GM18861 (cell line): ENCODE measurements at regions not wholly inside any gene's neighbourhood (a gene's known extent, or its start where the extent isn't known, plus 50 kb on each side); places are given as distances from the start of the nearest gene placed in this dataset.
"Not testable (repeated sequence)": the region's sequence is repeated elsewhere in the genome, so short reads cannot be mapped to it uniquely, and the experiment has no call there.

Experiments
- ATAC-seq: cut with Tn5 transposase; IDR thresholded peaks from one replicate; pipeline ENCODE4 v1.9.1; 2021; ENCODE audit not compliant: unreplicated experiment

DNA sequence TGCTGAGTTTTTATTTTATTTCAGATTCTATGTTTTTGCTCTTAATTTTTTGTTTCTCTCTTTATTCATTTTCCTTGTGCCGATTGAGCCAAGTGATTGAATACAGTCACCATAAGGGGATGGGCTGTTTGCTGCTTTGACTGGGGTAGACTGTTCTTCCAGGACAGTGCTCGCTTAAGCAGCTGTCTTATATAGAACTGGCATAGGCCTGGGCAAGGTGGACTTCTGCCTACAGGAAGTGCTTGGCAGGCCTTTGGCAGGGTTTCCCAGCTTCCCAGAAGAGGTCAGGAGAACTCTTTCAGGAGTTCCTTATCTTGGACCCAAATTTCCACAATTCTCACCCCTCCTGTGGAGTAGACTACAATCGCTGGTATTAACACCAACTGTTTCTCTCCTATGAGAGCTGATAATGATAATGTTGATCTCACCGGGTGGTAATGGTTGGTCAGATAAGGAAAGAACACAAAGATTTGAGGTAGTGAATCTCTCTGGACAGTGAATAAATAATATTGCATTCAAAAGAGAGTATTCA lies 207.5 kb upstream of the ST6GAL2 start:
- no peak for ATAC-seq

GRCh38 chr2:107094450-107094986 lies 208.6 kb upstream of the ST6GAL2 start:
- no peak for ATAC-seq

GRCh38 chr2:107102176-107102575 lies 216.2 kb upstream of the ST6GAL2 start:
- ATAC-seq = no peak

DNA sequence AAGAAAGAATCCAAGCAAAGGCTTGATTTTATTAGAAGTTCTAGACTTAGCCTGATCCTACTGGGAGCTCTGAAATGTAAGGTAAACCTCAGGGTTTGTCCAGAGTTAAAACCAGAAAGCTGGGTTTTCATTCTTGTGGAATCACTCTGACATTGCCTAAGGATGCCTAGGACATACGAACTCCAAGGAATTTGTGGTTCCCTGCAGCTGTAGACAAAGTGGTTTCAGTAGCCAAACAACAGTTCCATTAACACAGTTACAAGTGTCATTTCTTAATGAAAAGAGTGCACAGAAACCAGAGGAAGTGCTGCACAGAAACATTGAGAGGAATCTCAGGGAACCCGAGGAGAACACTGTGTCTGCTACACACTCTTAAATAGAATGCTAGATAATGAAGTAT lies 221.4 kb upstream of the ST6GAL2 start:
- ATAC-seq = no peak

DNA sequence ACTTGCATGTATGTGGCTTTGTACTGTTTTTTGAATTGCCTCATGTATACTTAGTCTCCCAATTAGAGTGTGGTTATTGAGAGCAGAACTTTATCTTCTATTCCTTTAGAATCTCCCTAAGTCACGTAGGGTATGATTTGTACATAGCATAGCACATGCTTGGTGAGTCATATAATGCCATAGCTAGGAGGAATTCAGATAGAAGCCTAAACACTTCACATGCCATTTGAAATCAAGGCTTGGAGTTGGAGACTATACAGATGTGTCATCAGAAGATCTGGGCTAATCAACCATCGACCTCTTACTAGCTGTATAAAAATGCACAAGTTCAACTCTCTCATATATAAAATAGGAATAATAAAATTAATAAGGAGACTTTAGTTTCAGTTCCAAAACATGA lies 222.6 kb upstream of the ST6GAL2 start:
- ATAC-seq = no peak

DNA sequence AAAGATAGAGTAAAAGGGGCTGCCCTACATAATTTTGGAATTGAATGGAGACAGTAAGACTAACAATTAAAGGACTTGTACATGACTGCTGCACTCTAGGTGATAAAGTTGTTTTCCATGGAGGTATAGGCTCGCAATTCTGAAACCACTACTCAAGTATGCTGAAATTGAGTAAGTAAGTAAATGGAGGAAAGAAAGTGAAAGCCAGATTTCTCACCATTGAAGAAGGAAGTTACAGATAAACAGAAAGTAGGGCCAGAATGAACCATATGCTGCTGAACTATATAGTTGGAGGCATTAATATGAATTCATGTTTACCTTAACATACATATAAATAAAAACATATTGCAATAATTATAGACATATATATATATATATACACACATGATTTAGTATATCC lies 225.7 kb upstream of the ST6GAL2 start:
- no peak for ATAC-seq

DNA sequence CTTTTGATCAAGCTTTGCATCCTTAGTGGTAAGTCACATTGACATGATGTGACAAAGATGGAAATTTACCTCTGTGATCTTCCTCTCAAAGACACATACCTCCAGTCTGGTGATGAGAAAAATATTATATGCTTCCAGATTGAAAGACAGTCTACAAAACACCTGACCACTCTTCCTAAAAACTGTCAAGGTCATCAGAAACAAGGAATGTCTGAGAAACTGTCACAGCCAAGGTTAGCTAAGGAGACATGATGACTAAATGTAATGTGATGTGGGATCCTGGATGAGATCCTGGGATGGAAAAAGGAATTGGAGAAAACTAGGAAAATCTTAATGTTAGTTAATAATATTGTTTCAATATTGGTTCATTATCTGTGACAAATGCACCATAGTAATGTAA lies 226.6 kb upstream of the ST6GAL2 start:
- ATAC-seq = no peak

GRCh38 chr2:107128381-107128780 lies 242.4 kb upstream of the ST6GAL2 start:
- no peak for ATAC-seq

DNA sequence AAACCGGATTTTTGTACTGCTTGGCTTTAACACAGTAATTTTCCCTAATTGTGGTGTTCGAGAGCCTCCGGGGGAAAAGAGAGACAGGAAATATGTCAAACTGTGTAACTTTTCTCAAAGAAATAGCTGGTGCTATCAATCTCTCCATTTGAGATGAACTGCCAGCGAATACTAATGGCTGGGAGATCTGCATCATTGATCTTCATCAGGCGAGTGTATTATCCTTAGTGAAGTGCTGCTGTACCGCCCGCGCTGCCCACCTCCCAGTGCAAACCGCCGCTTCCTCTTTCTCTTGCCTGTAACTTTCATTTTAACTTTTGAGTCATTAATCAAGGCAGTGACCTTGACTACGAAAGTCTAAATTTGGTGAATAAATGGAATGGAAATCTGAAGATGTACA lies 246.1 kb upstream of the ST6GAL2 start:
- ATAC-seq = peak; percentile 98

DNA sequence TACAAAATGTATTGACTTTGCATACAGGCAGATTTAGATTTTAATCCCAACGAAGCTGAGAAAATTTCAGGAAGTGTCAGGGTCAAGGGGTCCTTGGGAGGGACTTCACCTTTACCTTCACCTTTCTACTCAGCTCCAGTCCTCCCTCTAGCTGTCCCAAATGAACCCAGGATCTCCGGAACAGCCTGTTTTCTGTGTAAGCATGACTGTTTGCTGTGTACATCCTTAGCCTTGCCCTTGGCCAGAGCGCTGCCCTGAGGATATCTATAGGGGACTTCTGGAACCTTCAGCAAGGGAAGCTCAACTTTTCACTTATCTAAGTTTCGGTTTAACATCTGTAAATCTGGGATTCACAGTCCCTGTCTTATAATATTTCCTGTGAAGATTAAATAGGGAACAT lies 246.8 kb upstream of the ST6GAL2 start:
- ATAC-seq = no peak

- ATAC-seq = no peak
Observed at GRCh38 chr2:107133412-107133811, 247.4 kb upstream of the ST6GAL2 start.

- ATAC-seq = no peak
Observed at GRCh38 chr2:107136733-107137132, 250.8 kb upstream of the ST6GAL2 start.

- ATAC-seq = no peak
Observed at GRCh38 chr2:107137706-107138105, 251.7 kb upstream of the ST6GAL2 start.

- ATAC-seq = no peak
Observed at GRCh38 chr2:107146181-107146580, 260.2 kb upstream of the ST6GAL2 start.

DNA sequence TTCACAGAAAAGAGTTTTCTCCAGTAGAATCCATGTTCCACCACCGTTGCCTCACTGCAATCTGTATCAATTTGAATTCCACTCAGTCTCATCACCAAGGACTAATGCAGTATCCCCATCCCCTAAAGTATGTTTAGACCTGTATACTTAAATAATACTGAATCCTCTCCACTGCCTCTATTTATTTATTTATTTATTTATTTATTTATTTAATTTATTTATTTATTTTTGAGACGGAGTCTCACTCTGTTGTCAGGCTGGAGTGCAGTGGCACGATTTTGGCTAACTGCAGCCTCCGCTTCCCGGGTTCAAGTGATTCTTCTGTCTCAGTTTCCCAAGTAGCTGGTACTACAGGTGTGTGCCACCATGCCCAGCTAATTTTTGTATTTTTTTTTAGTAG lies 260.7 kb upstream of the ST6GAL2 start:
- ATAC-seq = not testable (repeated sequence)

GRCh38 chr2:107148055-107148454 lies 262.1 kb upstream of the ST6GAL2 start:
- ATAC-seq = no peak

DNA sequence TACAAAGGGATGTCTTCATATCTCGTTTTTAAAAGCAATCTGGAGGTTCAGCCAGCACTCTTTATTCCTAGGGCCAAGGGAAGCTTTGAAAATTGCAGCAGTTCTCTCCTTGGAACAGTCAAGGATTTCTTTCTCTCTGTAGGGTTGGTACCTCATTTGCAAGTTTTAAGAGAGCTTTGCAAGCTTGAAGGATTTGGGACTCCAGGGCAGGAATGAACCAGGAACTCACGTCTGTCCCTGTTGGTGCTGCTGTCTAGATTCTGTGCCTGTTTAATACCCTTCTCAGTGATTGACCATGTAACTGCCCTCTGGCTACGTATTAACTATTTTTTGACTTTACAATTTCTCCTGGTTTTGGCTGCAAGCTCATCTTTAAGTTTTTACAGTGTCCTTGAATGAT lies 262.5 kb upstream of the ST6GAL2 start:
- ATAC-seq = no peak

DNA sequence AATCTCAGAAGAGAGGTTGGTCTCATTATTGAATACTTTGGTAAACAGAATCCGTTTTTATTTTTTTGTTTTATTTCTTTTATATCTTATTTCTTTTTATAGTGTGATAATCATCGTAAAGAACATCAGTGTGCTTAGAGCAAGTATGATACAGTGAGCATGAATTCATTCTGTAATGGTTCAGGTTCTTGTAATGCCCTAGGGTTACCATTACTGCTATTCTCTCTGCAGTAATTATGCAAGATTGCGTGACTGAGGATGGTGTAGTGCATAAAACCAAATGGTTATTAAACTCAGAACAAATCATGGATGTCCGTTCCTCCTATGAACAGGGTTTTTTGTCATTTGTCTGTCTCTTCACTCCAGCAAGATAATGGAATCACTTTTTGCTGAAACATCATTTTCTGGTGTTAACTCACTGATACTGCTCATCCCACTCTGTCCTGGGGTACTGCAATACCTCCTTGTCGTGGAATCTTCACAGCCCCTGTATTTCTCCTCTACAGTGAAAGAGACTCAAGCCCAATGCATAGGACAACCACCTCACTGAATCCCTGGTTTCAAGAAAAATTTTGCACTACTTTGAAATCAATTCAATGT lies 274.8 kb upstream of the ST6GAL2 start:
- no peak for ATAC-seq

DNA sequence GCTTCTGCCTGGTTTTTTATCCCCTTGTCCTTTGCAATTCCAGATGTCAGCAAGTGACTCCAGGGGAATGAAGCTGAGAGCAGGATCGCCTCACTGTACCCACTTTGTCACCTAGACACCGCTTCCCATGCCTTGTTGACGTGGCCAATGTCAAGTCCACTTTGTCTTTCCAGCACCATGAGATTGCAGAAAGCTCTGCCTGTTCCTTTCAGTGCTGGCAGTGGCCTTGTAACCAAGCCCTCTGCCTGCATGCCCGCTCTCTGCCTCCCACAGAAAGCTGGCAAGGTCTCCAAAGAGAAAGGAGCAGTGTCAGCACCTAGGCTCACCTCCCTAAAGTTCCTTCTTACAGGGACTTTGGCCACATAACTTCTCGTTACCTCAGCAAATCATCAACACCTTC lies 282.2 kb upstream of the ST6GAL2 start:
- no peak for ATAC-seq

DNA sequence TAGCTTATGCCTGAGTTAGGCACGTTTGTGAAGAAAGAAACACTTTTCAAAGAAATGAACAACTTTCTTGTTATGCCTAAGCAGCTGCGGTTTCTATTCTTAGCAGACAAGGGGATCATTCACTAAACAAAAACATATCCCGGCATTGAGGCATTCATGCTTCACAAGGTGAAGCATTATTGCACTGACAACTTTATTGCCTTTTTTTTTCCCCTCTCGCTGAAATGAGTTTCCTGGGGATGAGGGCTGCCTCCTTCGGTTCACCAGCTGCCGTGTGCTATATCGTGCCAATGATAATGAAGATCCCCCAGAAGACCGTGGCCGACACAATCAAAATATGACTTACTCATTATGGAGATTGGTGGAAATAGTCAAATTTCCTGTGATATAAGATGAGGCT lies 288.2 kb upstream of the ST6GAL2 start:
- ATAC-seq = no peak

GRCh38 chr2:107182981-107183380 lies 297.0 kb upstream of the ST6GAL2 start:
- no peak for ATAC-seq

- ATAC-seq = no peak
Observed at GRCh38 chr2:107187870-107188269, 301.9 kb upstream of the ST6GAL2 start.

- no peak for ATAC-seq
Observed at GRCh38 chr2:107195631-107196030, 309.7 kb upstream of the ST6GAL2 start.
